ENCODE measurements at regions not wholly inside any gene's neighbourhood (a gene's known extent, or its start where the extent isn't known, plus 50 kb on each side); places are given as distances from the start of the nearest gene placed in this dataset.

DNA sequence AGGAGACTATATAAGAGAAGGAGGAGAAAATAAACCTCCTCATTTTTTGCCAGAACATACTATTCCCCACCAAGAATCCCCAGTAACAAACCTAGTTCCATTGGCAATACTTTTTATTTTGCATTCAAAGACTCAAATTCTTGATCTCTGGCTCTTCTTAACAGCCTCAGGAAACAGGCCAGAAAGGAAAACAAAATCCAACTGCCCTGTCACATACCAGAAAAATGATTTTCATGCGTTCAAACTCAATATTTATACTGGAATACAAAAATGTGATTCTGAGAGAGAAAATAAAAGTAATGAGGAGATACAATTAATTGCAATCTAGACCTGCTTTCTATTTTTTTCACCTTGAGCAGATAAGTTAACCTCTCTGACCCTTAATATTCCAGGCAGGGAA, 435.9 kb upstream of the AUTS2 start:
- TF ChIP-seq POLR2A (IDR thresholded peaks at IDR 0.05; ENCODE audit: low read depth) (no peak), POLR2AphosphoS5 (IDR thresholded peaks at IDR 0.05) (no peak), EP300 (IDR thresholded peaks at IDR 0.05) (no peak)
- TF ChIP-seq, protein P1, sequence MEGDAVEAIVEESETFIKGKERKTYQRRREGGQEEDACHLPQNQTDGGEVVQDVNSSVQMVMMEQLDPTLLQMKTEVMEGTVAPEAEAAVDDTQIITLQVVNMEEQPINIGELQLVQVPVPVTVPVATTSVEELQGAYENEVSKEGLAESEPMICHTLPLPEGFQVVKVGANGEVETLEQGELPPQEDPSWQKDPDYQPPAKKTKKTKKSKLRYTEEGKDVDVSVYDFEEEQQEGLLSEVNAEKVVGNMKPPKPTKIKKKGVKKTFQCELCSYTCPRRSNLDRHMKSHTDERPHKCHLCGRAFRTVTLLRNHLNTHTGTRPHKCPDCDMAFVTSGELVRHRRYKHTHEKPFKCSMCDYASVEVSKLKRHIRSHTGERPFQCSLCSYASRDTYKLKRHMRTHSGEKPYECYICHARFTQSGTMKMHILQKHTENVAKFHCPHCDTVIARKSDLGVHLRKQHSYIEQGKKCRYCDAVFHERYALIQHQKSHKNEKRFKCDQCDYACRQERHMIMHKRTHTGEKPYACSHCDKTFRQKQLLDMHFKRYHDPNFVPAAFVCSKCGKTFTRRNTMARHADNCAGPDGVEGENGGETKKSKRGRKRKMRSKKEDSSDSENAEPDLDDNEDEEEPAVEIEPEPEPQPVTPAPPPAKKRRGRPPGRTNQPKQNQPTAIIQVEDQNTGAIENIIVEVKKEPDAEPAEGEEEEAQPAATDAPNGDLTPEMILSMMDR (IDR thresholded peaks at IDR 0.05) = no peak

Data from esophagus muscularis mucosa (tissue), 4 donors.